Mesodermal cell (in vitro differentiated cells): ENCODE measurements at regions not wholly inside any gene's neighbourhood (a gene's known extent, or its start where the extent isn't known, plus 50 kb on each side); places are given as distances from the start of the nearest gene placed in this dataset.

Experiments used
- H3K27ac ChIP-seq: 2 replicates; pipeline ENCODE4 v1.7.0; 2013; ENCODE audit warnings: mild to moderate bottlenecking, low read depth, low read length, moderate library complexity; ENCODE audit not compliant: severe bottlenecking
- H3K36me3 ChIP-seq: 2 replicates; pipeline ENCODE4 v1.7.1; 2013; ENCODE audit warnings: mild to moderate bottlenecking, low read length, moderate library complexity; ENCODE audit not compliant: control insufficient read depth, insufficient read depth
- H3K4me1 ChIP-seq: one replicate; pipeline ENCODE4 v1.7.1; 2013; ENCODE audit warnings: mild to moderate bottlenecking, low read length; ENCODE audit not compliant: insufficient read depth, control insufficient read depth, poor library complexity, severe bottlenecking
- H3K4me3 ChIP-seq: 2 replicates; pipeline ENCODE4 v1.7.0; 2013; ENCODE audit warnings: low read length, control low read depth, mild to moderate bottlenecking; ENCODE audit not compliant: insufficient read depth, poor library complexity, severe bottlenecking; ENCODE audit errors: extremely low read depth
- H3K9me3 ChIP-seq: 2 replicates; pipeline ENCODE4 v1.7.1; 2013; ENCODE audit warnings: mild to moderate bottlenecking, low read length, moderate library complexity; ENCODE audit not compliant: control insufficient read depth
- WGBS, 2 experiments: methylation state at CpG; one replicate each; pipeline ENCODE4 v1.1.5; 2013; ENCODE audit warnings: missing lambda C conversion rate in 2 of 2; ENCODE audit not compliant: insufficient coverage in 2 of 2; 5-methylcytosine and 5-hydroxymethylcytosine counted together

GRCh38 chrX:123081776-123082175 lies 102.3 kb upstream of the GRIA3 start:
- Histone ChIP-seq H3K27ac (no peak overlapping the region), H3K9me3 (no peaks in the 10 kb centered on the region), H3K4me1 (peaks cover 19% of the 10 kb centered on the region), H3K36me3 (no peaks in the 10 kb centered on the region), H3K4me3 (no peak overlapping the region)

- WGBS, 2 experiments: 100% methylated on average over 1 of the region's 2 CpGs; no CpG with 5 or more reads in 1 of the 2 experiments
These were observed 100.2 kb upstream of the GRIA3 start for GRCh38 chrX:123083924-123084323.

GRCh38 chrX:123084797-123085196 lies 99.3 kb upstream of the GRIA3 start:
- Histone ChIP-seq H3K36me3 (no peaks in the 10 kb centered on the region), H3K4me3 (no peak overlapping the region), H3K4me1 (peaks cover 19% of the 10 kb centered on the region), H3K27ac (peak overlapping the region; percentile 76), H3K9me3 (no peaks in the 10 kb centered on the region)
- WGBS, 2 experiments: no CpG with 5 or more reads among the region's 2 CpGs

More at GRCh38 chrX:123083924-123084323, 100.2 kb upstream of the GRIA3 start:
- no peaks in the 10 kb centered on the region for H3K9me3 ChIP-seq
- peaks cover 19% of the 10 kb centered on the region for H3K4me1 ChIP-seq
- H3K36me3 ChIP-seq: no peaks in the 10 kb centered on the region
- H3K4me3 ChIP-seq: no peak overlapping the region
- H3K27ac ChIP-seq: no peak overlapping the region

GRCh38 chrX:123085311-123085940 lies 98.7 kb upstream of the GRIA3 start:
- H3K9me3 ChIP-seq: no peaks in the 10 kb centered on the region
- 33 to 100% methylated on average over 1 of the region's 5 CpGs for WGBS, 2 experiments
- no peaks in the 10 kb centered on the region for H3K36me3 ChIP-seq
- H3K4me1 ChIP-seq: peaks cover 19% of the 10 kb centered on the region
- no peak overlapping the region for H3K4me3 ChIP-seq
- H3K27ac ChIP-seq: peak overlapping the region; percentile 76

- no peak overlapping the region for H3K4me3 ChIP-seq
- no CpG with 5 or more reads among the region's 2 CpGs for WGBS, 2 experiments
- H3K27ac ChIP-seq: no peak overlapping the region
- no peaks in the 10 kb centered on the region for H3K9me3 ChIP-seq
- no peaks in the 10 kb centered on the region for H3K36me3 ChIP-seq
- peaks cover 19% of the 10 kb centered on the region for H3K4me1 ChIP-seq
These were observed 97.3 kb upstream of the GRIA3 start for GRCh38 chrX:123086768-123087167.

GRCh38 chrX:123087326-123087725 lies 96.8 kb upstream of the GRIA3 start:
- H3K4me3 ChIP-seq: no peak overlapping the region
- peaks cover 19% of the 10 kb centered on the region for H3K4me1 ChIP-seq

GRCh38 chrX:123088331-123088730 lies 95.7 kb upstream of the GRIA3 start:
- no peak overlapping the region for H3K4me3 ChIP-seq
- no CpG with 5 or more reads among the region's 2 CpGs for WGBS, 2 experiments
- peaks cover 19% of the 10 kb centered on the region for H3K4me1 ChIP-seq
- no peaks in the 10 kb centered on the region for H3K36me3 ChIP-seq
- no peaks in the 10 kb centered on the region for H3K9me3 ChIP-seq
- no peak overlapping the region for H3K27ac ChIP-seq

More at GRCh38 chrX:123087326-123087725, 96.8 kb upstream of the GRIA3 start:
- H3K9me3 ChIP-seq: no peaks in the 10 kb centered on the region
- H3K27ac ChIP-seq: no peak overlapping the region
- no peaks in the 10 kb centered on the region for H3K36me3 ChIP-seq

GRCh38 chrX:123088930-123089329 lies 95.1 kb upstream of the GRIA3 start:
- H3K4me1 ChIP-seq: peaks cover 16% of the 10 kb centered on the region
- no peaks in the 10 kb centered on the region for H3K36me3 ChIP-seq
- WGBS, 2 experiments: no CpG with 5 or more reads among the region's 3 CpGs
- H3K27ac ChIP-seq: no peak overlapping the region
- H3K9me3 ChIP-seq: no peaks in the 10 kb centered on the region
- H3K4me3 ChIP-seq: no peak overlapping the region

GRCh38 chrX:123093792-123094191 lies 90.3 kb upstream of the GRIA3 start:
- Histone ChIP-seq H3K4me3 (no peak overlapping the region), H3K36me3 (no peaks in the 10 kb centered on the region), H3K4me1 (no peaks in the 10 kb centered on the region), H3K27ac (no peak overlapping the region), H3K9me3 (no peaks in the 10 kb centered on the region)
- 60 to 89% methylated on average over 1 of the region's 2 CpGs for WGBS, 2 experiments

GRCh38 chrX:123108513-123109427 lies 75.3 kb upstream of the GRIA3 start:
- no CpG with 5 or more reads among the region's 4 CpGs for WGBS, 2 experiments

GRCh38 chrX:123121241-123121640 lies 62.8 kb upstream of the GRIA3 start:
- no peak overlapping the region for H3K27ac ChIP-seq
- 100% methylated on average over 1 to 2 of the region's 6 CpGs for WGBS, 2 experiments
- H3K36me3 ChIP-seq: no peaks in the 10 kb centered on the region
- H3K9me3 ChIP-seq: no peaks in the 10 kb centered on the region
- H3K4me3 ChIP-seq: no peak overlapping the region
- H3K4me1 ChIP-seq: no peaks in the 10 kb centered on the region

More at GRCh38 chrX:123108513-123109427, 75.3 kb upstream of the GRIA3 start:
- Histone ChIP-seq H3K9me3 (no peaks in the 10 kb centered on the region), H3K4me1 (no peaks in the 10 kb centered on the region), H3K27ac (no peak overlapping the region), H3K36me3 (no peaks in the 10 kb centered on the region), H3K4me3 (no peak overlapping the region)
